SK-MEL-5 (cell line): ENCODE measurements at regions not wholly inside any gene's neighbourhood (a gene's known extent, or its start where the extent isn't known, plus 50 kb on each side); places are given as distances from the start of the nearest gene placed in this dataset.
"Not testable (repeated sequence)": the region's sequence is repeated elsewhere in the genome, so short reads cannot be mapped to it uniquely, and the experiment has no call there.

Source experiments
- DNase-seq: peaks from one replicate; pipeline ENCODE4 v3.0.0-alpha.2; 2016; ENCODE audit warnings: low read depth, low spot score
- in situ Hi-C: cut with HindIII; loops from 2 replicates; pipeline ENCODE4 v1.10.0; 2016; ENCODE audit warnings: low sequenced_read_pairs, high pct_unique_total_duplicates, low pct_unique_long_range_greater_than_20kb

GRCh38 chr2:230634721-230635313 is 77.8 kb upstream of the CAB39 start:
- DNase-seq, in situ Hi-C loops: not testable (repeated sequence)

GRCh38 chr2:230636684-230637271 is 75.9 kb upstream of the CAB39 start:
- DNase-seq = no peak
- in situ Hi-C loops = no loop called here

GRCh38 chr2:230637486-230637885 is 75.2 kb upstream of the CAB39 start:
- DNase-seq, in situ Hi-C loops: not testable (repeated sequence)

- DNase-seq = no peak
- in situ Hi-C loops = no loop called here
Observed at GRCh38 chr2:230640540-230641011, 72.1 kb upstream of the CAB39 start.

- in situ Hi-C loops = no loop called here
- DNase-seq = no peak
Observed at GRCh38 chr2:230642966-230643365, 69.7 kb upstream of the CAB39 start.

- in situ Hi-C loops = no loop called here
Observed at GRCh38 chr2:230643576-230644291, 68.9 kb upstream of the CAB39 start.

GRCh38 chr2:230644356-230644935 is 68.2 kb upstream of the CAB39 start:
- in situ Hi-C loops = no loop called here
- DNase-seq = no peak

More at GRCh38 chr2:230643576-230644291, 68.9 kb upstream of the CAB39 start:
- DNase-seq = no peak

GRCh38 chr2:230648356-230648755 is 64.3 kb upstream of the CAB39 start:
- in situ Hi-C loops = no loop called here
- DNase-seq = no peak

GRCh38 chr2:230650585-230651137 is 62.0 kb upstream of the CAB39 start:
- in situ Hi-C loops = no loop called here
- peak; percentile 72 for DNase-seq

- in situ Hi-C loops = no loop called here
Observed at GRCh38 chr2:230654057-230654456, 58.6 kb upstream of the CAB39 start.

GRCh38 chr2:230657462-230657861 is 55.2 kb upstream of the CAB39 start:
- in situ Hi-C loops = no loop called here
- DNase-seq = no peak

More at GRCh38 chr2:230654057-230654456, 58.6 kb upstream of the CAB39 start:
- DNase-seq = no peak

- in situ Hi-C loops = no loop called here
- no peak for DNase-seq
Observed at GRCh38 chr2:230657906-230658305, 54.7 kb upstream of the CAB39 start.

GRCh38 chr2:230658577-230658876 is 54.1 kb upstream of the CAB39 start:
- in situ Hi-C loops = no loop called here
- DNase-seq = no peak

- no peak for DNase-seq
- in situ Hi-C loops = no loop called here
Observed at GRCh38 chr2:230658877-230659652, 53.6 kb upstream of the CAB39 start.

- DNase-seq = no peak
- in situ Hi-C loops = no loop called here
Observed at GRCh38 chr2:230660294-230661060, 52.2 kb upstream of the CAB39 start.

GRCh38 chr2:230661072-230661957 is 51.3 kb upstream of the CAB39 start:
- no peak for DNase-seq
- in situ Hi-C loops = no loop called here
